Testis (tissue), 2 donors: ENCODE measurements at regions not wholly inside any gene's neighbourhood (a gene's known extent, or its start where the extent isn't known, plus 50 kb on each side); places are given as distances from the start of the nearest gene placed in this dataset.
A peak's percentile ranks its signal among the peaks of the same experiment; 100 is the strongest.
"Not testable (repeated sequence)": the region's sequence is repeated elsewhere in the genome, so short reads cannot be mapped to it uniquely, and the experiment has no call there.

Experiments used
- DNase-seq: peaks from one replicate; pipeline ENCODE4 v3.0.0-alpha.2; 2019
- H3K27ac ChIP-seq, 2 donors: fragments of 200-600 bp; sonication (generic); one replicate each; pipeline ENCODE4 v1.5.1; 2019
- H3K27me3 ChIP-seq: fragments of 200-600 bp; sonication (generic); one replicate; pipeline ENCODE4 v1.5.1; 2019
- H3K36me3 ChIP-seq: fragments of 200-600 bp; sonication (generic); one replicate; pipeline ENCODE4 v1.5.1; 2017; ENCODE audit warnings: low read depth; ENCODE audit errors: missing control alignments
- H3K4me1 ChIP-seq: fragments of 200-600 bp; sonication (generic); one replicate; pipeline ENCODE4 v1.5.1; 2019
- H3K4me3 ChIP-seq, 2 donors: fragments of 200-600 bp; sonication (generic); one replicate each; pipeline ENCODE4 v1.5.1; 2017 to 2019
- H3K9me3 ChIP-seq: fragments of 200-600 bp; sonication (generic); one replicate; pipeline ENCODE4 v1.5.1; 2017
- WGBS, 2 donors: methylation state at CpG; one replicate each; pipeline ENCODE4 v1.1.5; 2018; 5-methylcytosine and 5-hydroxymethylcytosine counted together
- intact Hi-C: fragments of 100-400 bp; cut with DNase I; formaldehyde crosslinking; loops from one replicate; pipeline ENCODE4 v1.15.1; 2023; ENCODE audit warnings: low total_unique reads
- small RNA-seq, 2 donors: library from RNA; depleted of rRNA; stranded (forward); fragments of <200 nt; gene quantifications; one replicate each; pipeline ENCODE3, GENCODE V24; 2016

DNA sequence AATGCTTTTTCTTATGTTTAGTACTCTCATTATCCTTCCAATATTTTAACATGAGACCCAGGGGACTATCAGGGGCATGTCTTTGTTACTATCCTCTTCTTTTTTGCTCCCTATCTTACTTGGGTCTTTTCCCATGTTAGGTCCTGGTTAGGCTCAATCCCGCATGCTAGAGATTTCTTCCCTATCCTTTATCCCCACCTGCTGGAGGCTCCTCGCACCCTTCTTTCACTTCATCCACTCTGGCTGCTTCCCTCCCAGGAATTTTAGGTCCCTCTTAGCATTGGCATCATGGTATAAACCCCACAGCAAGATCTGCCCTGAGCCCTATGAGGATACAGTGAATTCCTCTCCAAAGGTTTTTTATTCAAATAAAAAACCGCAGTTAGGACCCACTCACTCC lies 567.3 kb downstream of the ANKRD30B start:
- H3K4me1 ChIP-seq, H3K9me3 ChIP-seq, intact Hi-C loops, H3K27ac ChIP-seq, H3K4me3 ChIP-seq, H3K36me3 ChIP-seq, H3K27me3 ChIP-seq: not testable (repeated sequence)
- peak; percentile 15 for DNase-seq
- WGBS, 2 donors, result 28 to 40% methylated on average over 3 of the region's 3 CpGs

- H3K4me1 ChIP-seq, intact Hi-C loops, H3K27me3 ChIP-seq, H3K9me3 ChIP-seq, H3K36me3 ChIP-seq, H3K4me3 ChIP-seq, DNase-seq, H3K27ac ChIP-seq: not testable (repeated sequence)
These were observed 570.7 kb downstream of the ANKRD30B start for GRCh38 chr18:15318655-15319054.

- H3K36me3 ChIP-seq, H3K4me1 ChIP-seq, H3K27me3 ChIP-seq, intact Hi-C loops, H3K4me3 ChIP-seq, H3K9me3 ChIP-seq, DNase-seq, H3K27ac ChIP-seq: not testable (repeated sequence)
- 60 to 71% methylated on average over 3 to 8 of the region's 13 CpGs for WGBS, 2 donors
These were observed 581.7 kb downstream of the ANKRD30B start for GRCh38 chr18:15329713-15330112.

- 66 to 77% methylated on average over 18 to 20 of the region's 20 CpGs for WGBS, 2 donors
- H3K9me3 ChIP-seq, result not testable (repeated sequence)
These were observed 582.2 kb downstream of the ANKRD30B start for GRCh38 chr18:15330149-15330548.

GRCh38 chr18:15330600-15330999 lies 582.6 kb downstream of the ANKRD30B start:
- H3K27ac ChIP-seq, H3K4me1 ChIP-seq, H3K36me3 ChIP-seq, H3K9me3 ChIP-seq, DNase-seq, intact Hi-C loops, H3K27me3 ChIP-seq: not testable (repeated sequence)
- WGBS, 2 donors, result 76% methylated on average over 21 of the region's 23 CpGs; no CpG with 5 or more reads in 1 of the 2 donors
- peak overlapping the region in 1 of 2 donors; percentile 20 for H3K4me3 ChIP-seq

More at GRCh38 chr18:15330149-15330548, 582.2 kb downstream of the ANKRD30B start:
- peak overlapping the region in 1 of 2 donors; percentile 20 for H3K4me3 ChIP-seq
- H3K36me3 ChIP-seq, DNase-seq, H3K4me1 ChIP-seq, H3K27ac ChIP-seq, H3K27me3 ChIP-seq, intact Hi-C loops: not testable (repeated sequence)

DNA sequence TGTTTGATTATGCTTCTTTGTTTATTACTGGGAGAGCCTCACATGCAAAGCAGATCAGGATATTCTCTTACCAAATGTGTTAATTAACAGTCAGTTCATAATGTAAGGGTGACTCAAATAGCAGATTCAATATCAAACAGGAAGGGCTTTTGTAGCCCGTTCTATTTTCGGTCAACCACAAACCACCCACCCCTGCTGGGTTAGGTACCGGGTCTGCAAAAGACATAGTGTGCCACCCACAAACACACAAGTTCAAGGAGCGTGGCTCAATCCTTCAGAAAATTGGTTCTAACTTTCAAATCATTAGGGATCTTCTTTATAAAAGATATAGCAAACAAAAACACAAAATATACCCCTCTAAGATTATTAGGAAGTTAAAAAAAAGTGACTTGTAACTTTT lies 627.7 kb downstream of the ANKRD30B start:
- WGBS, 2 donors, result 77 to 80% methylated on average over 4 of the region's 4 CpGs
- H3K36me3 ChIP-seq, H3K4me3 ChIP-seq, intact Hi-C loops, H3K4me1 ChIP-seq, DNase-seq, H3K9me3 ChIP-seq, H3K27ac ChIP-seq, H3K27me3 ChIP-seq: not testable (repeated sequence)

- H3K4me1 ChIP-seq, intact Hi-C loops, DNase-seq, H3K27me3 ChIP-seq, H3K4me3 ChIP-seq, H3K27ac ChIP-seq, H3K9me3 ChIP-seq, H3K36me3 ChIP-seq: not testable (repeated sequence)
- WGBS, 2 donors, result 44 to 50% methylated on average over 4 of the region's 4 CpGs
These were observed 659.9 kb downstream of the ANKRD30B start for GRCh38 chr18:15407874-15408273.

Small RNA genes lying in the stretch of these regions (small RNA-seq; reads per million reads assigned to genes)
- gene RNU6-721P, result 0 reads per million in 2 donors
